Stomach (tissue), 8 donors: ENCODE measurements at regions not wholly inside any gene's neighbourhood (a gene's known extent, or its start where the extent isn't known, plus 50 kb on each side); places are given as distances from the start of the nearest gene placed in this dataset.
A peak's percentile ranks its signal among the peaks of the same experiment; 100 is the strongest.

ENCODE experiments used
- DNase-seq, 2 donors: peaks; one replicate each; pipeline versions ENCODE4 v3.0.0 to v3.0.0-alpha.2; 2013 to 2019
- H3K27ac ChIP-seq, 5 donors: fragments of 200-600 bp in 4 of 5; sonication (generic) in 4 of 5; one replicate each; pipeline ENCODE4 v1.5.1; 2013 to 2019; ENCODE audit warnings: mild to moderate bottlenecking in 1 of 5, moderate library complexity in 1 of 5
- H3K27me3 ChIP-seq, 3 donors: fragments of 200-600 bp; sonication (generic); one replicate each; pipeline ENCODE4 v1.5.1; 2017 to 2019; ENCODE audit warnings: mixed run types in 1 of 3
- H3K36me3 ChIP-seq, 4 donors: fragments of 200-600 bp; sonication (generic); 1 replicate in 3 of 4; 2 replicates in 1 of 4; pipeline ENCODE4 v1.5.1; 2016 to 2019
- H3K4me1 ChIP-seq, 4 donors: fragments of 200-600 bp; sonication (generic); one replicate each; pipeline ENCODE4 v1.5.1; 2016 to 2019
- H3K4me3 ChIP-seq, 4 donors: fragments of 200-600 bp; sonication (generic) in 3 of 4; one replicate each; pipeline ENCODE4 v1.5.1; 2016 to 2019; ENCODE audit warnings: mild to moderate bottlenecking in 1 of 4
- H3K9me3 ChIP-seq, 4 donors: fragments of 200-600 bp; sonication (generic); one replicate each; pipeline ENCODE4 v1.5.1; 2016 to 2019
- CTCF ChIP-seq, 7 experiments: fragments of 450-650 bp in 4 of 7; fragments of 200-600 bp in 3 of 7; sonication (generic) in 3 of 7; IDR thresholded peaks; one replicate each; pipeline ENCODE4 v1.5.1; 2016 to 2019; ENCODE audit warnings: antibody characterized with exemption in 7 of 7, control low read depth in 2 of 7, mild to moderate bottlenecking in 1 of 7
- EP300 ChIP-seq: sonication (generic); formaldehyde crosslinking; IDR thresholded peaks from one replicate; pipeline ENCODE4 v1.6.1; 2017; ENCODE audit warnings: antibody characterized with exemption
- POLR2A ChIP-seq, 4 donors: fragments of 450-650 bp; IDR thresholded peaks; one replicate each; pipeline ENCODE4 v1.6.1; 2016; ENCODE audit warnings: antibody characterized with exemption in 4 of 4, control low read depth in 2 of 4, mild to moderate bottlenecking in 1 of 4, moderate library complexity in 1 of 4
- POLR2AphosphoS5 ChIP-seq, 3 donors: sonication (generic); formaldehyde crosslinking; IDR thresholded peaks; one replicate each; pipeline ENCODE4 v1.6.1; 2016; ENCODE audit warnings: antibody characterized with exemption in 3 of 3
- WGBS, 5 donors: extraction: QIAGEN DNeasy Blood & Tissue Kit in 3 of 5; methylation state at CpG; one replicate each; pipeline versions ENCODE4 v1.1.5 to v1.1.7; 2013 to 2018; 5-methylcytosine and 5-hydroxymethylcytosine counted together
- intact Hi-C: fragments of 100-400 bp; cut with DNase I; formaldehyde crosslinking; loops from one replicate; pipeline ENCODE4 v1.15.1; 2023; ENCODE audit warnings: low total_unique reads
- donor health status: healthy with polysubstance abuse.
- donor health status: Bipolar disorder and iron deficiency.
- donor health status: healthy.

GRCh38 chr2:138430181-138430580, 71.4 kb upstream of the SPOPL start:
- Histone ChIP-seq H3K9me3 (peaks cover 0 to 14% (median 7%) of the 10 kb centered on the region in 4 donors), H3K4me3 (no peak overlapping the region), H3K4me1 (no peaks in the 10 kb centered on the region), H3K27me3 (no peaks in the 10 kb centered on the region), H3K27ac (no peak overlapping the region), H3K36me3 (peaks cover 0 to 4% (median 0%) of the 10 kb centered on the region in 4 donors)
- intact Hi-C loops = no loop called here
- TF ChIP-seq CTCF (IDR thresholded peaks at IDR 0.05) = no peak
- no peak for TF ChIP-seq POLR2AphosphoS5 (IDR thresholded peaks at IDR 0.05)
- TF ChIP-seq EP300 = no peak
- TF ChIP-seq POLR2A (IDR thresholded peaks at IDR 0.05) = no peak
- no peak for DNase-seq
- WGBS, 5 donors = 51 to 70% (median 55%) methylated on average over 3 of the region's 3 CpGs

GRCh38 chr2:138432971-138433370, 68.6 kb upstream of the SPOPL start:
- TF ChIP-seq POLR2A (IDR thresholded peaks at IDR 0.05) (no peak), CTCF (IDR thresholded peaks at IDR 0.05) (no peak)
- Histone ChIP-seq H3K4me3 (no peak overlapping the region), H3K9me3 (no peaks in the 10 kb centered on the region), H3K27ac (no peak overlapping the region), H3K4me1 (no peaks in the 10 kb centered on the region), H3K36me3 (no peaks in the 10 kb centered on the region), H3K27me3 (no peaks in the 10 kb centered on the region)
- WGBS, 5 donors = 76 to 81% (median 79%) methylated on average over 2 of the region's 2 CpGs
- no peak for DNase-seq
- intact Hi-C loops = no loop called here

DNA sequence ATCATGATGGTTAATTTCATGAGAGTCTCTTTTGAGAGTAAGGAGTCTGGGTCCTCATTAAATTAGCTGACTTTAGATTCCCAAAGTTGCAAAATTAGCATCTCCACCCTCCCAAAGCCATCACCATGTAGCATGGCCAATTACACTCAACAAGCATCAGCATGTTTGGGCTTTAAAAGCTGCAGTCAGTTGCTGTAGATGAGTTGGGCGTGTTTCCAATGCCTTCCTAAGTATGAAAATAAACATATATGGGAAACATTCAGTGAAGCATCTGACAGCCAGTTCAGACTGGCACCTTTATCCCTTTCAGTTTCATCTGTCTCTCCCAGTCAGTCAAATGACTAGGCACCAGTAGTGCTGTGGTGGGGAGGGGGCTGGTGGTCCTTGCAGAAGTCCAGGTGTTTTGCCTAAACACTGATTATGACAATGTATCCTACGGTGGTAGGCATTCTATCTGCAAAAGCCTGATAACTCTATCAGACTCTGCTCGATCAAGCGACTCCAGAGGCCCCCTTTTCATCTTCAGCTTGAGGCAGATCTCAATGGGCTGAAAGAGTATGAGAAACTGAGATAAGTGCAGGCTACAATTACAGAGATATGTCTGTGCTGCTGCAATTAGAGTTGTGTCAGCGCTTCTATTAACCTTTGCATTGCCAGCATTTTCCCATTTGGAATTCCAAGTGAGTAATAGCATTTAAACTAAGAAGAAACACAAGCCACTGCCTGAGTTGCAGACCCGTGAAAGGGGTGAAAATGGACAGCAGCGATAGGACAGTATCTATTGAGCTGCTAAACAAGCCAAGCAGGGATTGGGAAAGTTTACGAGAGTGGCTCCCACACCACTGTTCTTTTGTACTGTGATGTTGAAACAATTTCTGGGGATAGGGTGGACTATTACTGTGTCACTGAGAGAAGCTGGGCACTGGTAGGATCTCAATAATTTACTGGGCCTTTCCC, 67.3 kb upstream of the SPOPL start:
- Histone ChIP-seq H3K27me3 (no peaks in the 10 kb centered on the region), H3K36me3 (no peaks in the 10 kb centered on the region), H3K4me1 (no peaks in the 10 kb centered on the region), H3K27ac (no peak overlapping the region), H3K9me3 (no peaks in the 10 kb centered on the region), H3K4me3 (no peak overlapping the region)
- intact Hi-C loops = no loop called here
- peak in 1 of 2 donors; percentile 32 for DNase-seq
- WGBS, 5 donors = 78 to 85% (median 80%) methylated on average over 8 of the region's 8 CpGs
- TF ChIP-seq CTCF (IDR thresholded peaks at IDR 0.05) (no peak), EP300 (no peak)

DNA sequence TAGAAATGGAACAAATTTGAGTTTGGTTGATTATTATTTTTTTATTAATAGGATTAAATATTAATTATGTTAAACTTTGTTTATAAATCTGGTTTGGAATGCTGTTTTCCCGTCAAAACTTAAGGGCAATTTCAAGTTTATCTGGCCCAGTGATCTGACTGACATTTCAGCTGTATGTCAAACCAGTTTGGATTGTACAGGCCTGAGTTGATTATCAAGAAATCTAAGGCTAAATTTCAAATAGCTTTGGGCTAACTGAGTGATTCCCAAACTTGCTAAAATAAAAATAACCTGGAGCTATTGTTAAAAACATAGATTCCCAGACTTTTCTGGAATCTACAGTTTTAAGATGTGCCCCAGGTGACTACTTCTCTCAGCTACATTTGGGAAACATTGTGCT, 65.9 kb upstream of the SPOPL start:
- TF ChIP-seq POLR2A (IDR thresholded peaks at IDR 0.05) = no peak
- no peak for TF ChIP-seq CTCF (IDR thresholded peaks at IDR 0.05)
- TF ChIP-seq POLR2AphosphoS5 (IDR thresholded peaks at IDR 0.05) = no peak
- TF ChIP-seq EP300 = no peak
- Histone ChIP-seq H3K36me3 (no peaks in the 10 kb centered on the region), H3K27ac (no peak overlapping the region), H3K4me1 (no peaks in the 10 kb centered on the region), H3K4me3 (no peak overlapping the region), H3K9me3 (no peaks in the 10 kb centered on the region), H3K27me3 (no peaks in the 10 kb centered on the region)
- intact Hi-C loops = no loop called here
- no peak for DNase-seq
- 37 to 71% (median 44%) methylated on average over 1 of the region's 1 CpG for WGBS, 5 donors
